Stimulated activated naive B cell treated with anti-CD40 and anti-IgM and Interleukin-4, amounts not matched to agents 10 μg/mL and 1 μg/mL and 100 μg/mL, for 72 hours (primary cell): ENCODE measurements at regions not wholly inside any gene's neighbourhood (a gene's known extent, or its start where the extent isn't known, plus 50 kb on each side); places are given as distances from the start of the nearest gene placed in this dataset.
"Not testable (repeated sequence)": the region's sequence is repeated elsewhere in the genome, so short reads cannot be mapped to it uniquely, and the experiment has no call there.

Experiments used
- ATAC-seq, 2 donors: fragments of 150-1000 bp; cut with Tn5 transposase; replicated peaks; 2 replicates each; pipeline ENCODE4 v1.10.0; 2021; ENCODE audit warnings: moderate library complexity in 1 of 2
- DNase-seq: peaks from one replicate; pipeline ENCODE4 v3.0.0; 2021
- H3K27ac Mint-ChIP-seq: one replicate; pipeline ENCODE4 v1.8.0; 2022; ENCODE audit warnings: mild to moderate bottlenecking, mixed read lengths
- H3K27me3 Mint-ChIP-seq, 2 donors: one replicate each; pipeline ENCODE4 v1.8.0; 2022; ENCODE audit warnings: mixed read lengths in 2 of 2
- H3K36me3 Mint-ChIP-seq, 2 donors: one replicate each; pipeline ENCODE4 v1.8.0; 2022; ENCODE audit warnings: mixed read lengths in 2 of 2, mild to moderate bottlenecking in 1 of 2
- H3K4me1 Mint-ChIP-seq, 2 donors: one replicate each; pipeline ENCODE4 v1.8.0; 2022; ENCODE audit warnings: mixed read lengths in 2 of 2, mild to moderate bottlenecking in 1 of 2
- H3K4me3 Mint-ChIP-seq, 2 donors: one replicate each; pipeline ENCODE4 v1.8.0; 2022; ENCODE audit warnings: mild to moderate bottlenecking in 2 of 2, mixed read lengths in 2 of 2, moderate library complexity in 1 of 2
- H3K9me3 Mint-ChIP-seq, 2 donors: one replicate each; pipeline ENCODE4 v1.8.0; 2022; ENCODE audit warnings: mixed read lengths in 2 of 2, mild to moderate bottlenecking in 1 of 2

DNA sequence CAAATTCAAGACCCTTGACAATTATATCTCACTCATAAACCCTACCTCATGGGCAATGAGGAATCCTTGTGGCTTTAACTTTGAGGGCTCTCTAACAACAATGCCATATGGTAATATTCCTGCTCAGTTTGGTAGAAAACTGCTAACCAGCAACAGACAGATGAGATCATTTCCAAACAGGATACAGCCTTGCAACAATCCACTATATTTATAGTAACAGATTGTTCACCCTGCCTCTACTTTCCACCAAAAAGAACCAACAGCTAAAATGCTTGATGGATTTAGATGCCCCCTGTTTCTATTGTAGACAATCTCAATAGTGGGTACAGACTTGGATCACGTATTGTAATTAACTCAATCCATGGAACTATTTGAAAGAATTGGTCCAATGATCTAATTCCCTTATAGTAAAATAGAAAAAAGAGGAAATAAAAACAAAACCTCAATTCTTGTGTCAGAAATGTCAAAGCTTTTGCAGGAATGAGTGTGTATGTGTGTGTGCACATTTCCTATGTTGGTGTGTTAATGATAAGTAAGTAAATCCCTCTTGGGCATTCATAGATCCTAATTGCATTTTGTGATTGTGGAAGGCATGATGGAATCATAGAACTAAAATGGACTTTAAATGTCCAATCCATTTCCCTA is 100.0 kb upstream of the EDEM3 start:
- no peaks in the 10 kb centered on the region for H3K9me3 Mint-ChIP-seq
- DNase-seq, result no peak
- no peaks in the 10 kb centered on the region for H3K27me3 Mint-ChIP-seq
- peaks cover 5 to 8% of the 10 kb centered on the region in 2 donors for H3K4me1 Mint-ChIP-seq
- ATAC-seq, result no peak
- peaks cover 0 to 13% of the 10 kb centered on the region in 2 donors for H3K36me3 Mint-ChIP-seq
- no peak overlapping the region for H3K4me3 Mint-ChIP-seq
- H3K27ac Mint-ChIP-seq, result no peak overlapping the region

DNA sequence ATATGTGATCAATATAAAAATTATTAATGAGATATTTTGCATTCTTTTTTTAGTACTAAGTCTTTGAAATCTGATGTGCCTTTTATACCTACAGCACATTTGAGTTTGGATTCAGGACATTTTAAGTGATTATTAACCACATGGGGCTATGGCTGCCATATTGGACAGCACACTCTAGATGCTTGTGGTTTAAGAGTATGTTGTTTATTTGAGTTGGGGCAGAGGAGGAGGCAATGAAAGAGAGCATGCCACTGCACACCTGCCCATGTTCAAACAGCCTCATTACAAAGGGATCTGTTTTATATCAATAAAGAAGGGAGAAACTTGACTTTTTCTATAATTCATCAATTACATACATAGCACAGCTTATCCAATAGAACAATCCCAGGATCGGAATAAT is 99.4 kb upstream of the EDEM3 start:
- H3K27ac Mint-ChIP-seq, result no peak overlapping the region
- H3K27me3 Mint-ChIP-seq, result no peaks in the 10 kb centered on the region
- no peak for DNase-seq

DNA sequence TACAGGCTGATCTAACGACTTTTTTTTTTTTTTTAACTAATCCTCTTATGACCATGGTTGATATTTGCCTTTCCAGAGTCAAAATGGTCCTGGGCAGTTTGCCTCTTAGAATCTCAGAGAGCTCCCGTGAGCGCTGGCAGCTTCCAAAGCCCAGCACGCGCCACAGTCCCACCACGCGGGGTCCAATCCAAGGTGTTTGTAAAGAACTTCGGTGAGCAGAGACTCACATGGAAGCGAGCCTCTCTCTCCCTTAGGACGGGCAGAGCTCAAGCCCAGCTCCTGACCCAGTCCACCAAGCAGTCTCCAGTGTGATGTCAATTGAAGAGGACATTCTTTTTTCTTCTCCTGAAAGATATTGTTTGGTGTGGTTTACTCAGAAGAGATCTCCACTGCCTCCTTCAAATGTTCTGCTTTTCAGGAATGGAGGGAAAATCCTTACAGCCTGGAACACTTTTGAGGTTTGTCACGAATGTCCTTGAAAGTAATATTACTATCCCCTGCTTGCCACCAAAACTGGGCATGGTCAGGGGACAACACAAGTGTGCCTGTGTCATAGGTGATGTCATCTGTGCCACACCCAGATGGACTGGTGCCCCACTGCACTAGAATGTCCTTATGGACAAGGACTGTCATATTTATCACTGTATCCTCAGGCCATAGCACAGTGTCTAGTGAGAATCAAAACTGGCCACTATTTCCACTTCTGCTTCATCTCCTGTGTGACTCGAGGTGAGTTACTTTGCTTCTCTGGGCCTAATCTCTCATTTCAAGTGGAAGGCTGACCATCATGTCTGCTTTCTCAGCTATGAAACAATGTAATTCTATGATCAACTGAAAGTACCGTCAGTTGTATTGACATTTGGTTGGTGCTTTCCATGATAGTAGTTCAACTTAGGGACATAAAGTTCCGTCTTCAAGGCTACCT is 97.4 kb upstream of the EDEM3 start:
- Mint-ChIP-seq H3K27ac (no peak overlapping the region), H3K36me3 (peaks cover 0 to 13% of the 10 kb centered on the region in 2 donors), H3K27me3 (no peaks in the 10 kb centered on the region), H3K9me3 (no peaks in the 10 kb centered on the region), H3K4me3 (no peak overlapping the region), H3K4me1 (peaks cover 0 to 6% of the 10 kb centered on the region in 2 donors)
- no peak for ATAC-seq
- DNase-seq, result no peak

More for the DNA sequence above, 99.4 kb upstream of the EDEM3 start:
- ATAC-seq, result no peak
- H3K4me1 Mint-ChIP-seq, result peaks cover 0 to 6% of the 10 kb centered on the region in 2 donors
- peaks cover 0 to 13% of the 10 kb centered on the region in 2 donors for H3K36me3 Mint-ChIP-seq
- no peaks in the 10 kb centered on the region for H3K9me3 Mint-ChIP-seq
- no peak overlapping the region for H3K4me3 Mint-ChIP-seq

DNA sequence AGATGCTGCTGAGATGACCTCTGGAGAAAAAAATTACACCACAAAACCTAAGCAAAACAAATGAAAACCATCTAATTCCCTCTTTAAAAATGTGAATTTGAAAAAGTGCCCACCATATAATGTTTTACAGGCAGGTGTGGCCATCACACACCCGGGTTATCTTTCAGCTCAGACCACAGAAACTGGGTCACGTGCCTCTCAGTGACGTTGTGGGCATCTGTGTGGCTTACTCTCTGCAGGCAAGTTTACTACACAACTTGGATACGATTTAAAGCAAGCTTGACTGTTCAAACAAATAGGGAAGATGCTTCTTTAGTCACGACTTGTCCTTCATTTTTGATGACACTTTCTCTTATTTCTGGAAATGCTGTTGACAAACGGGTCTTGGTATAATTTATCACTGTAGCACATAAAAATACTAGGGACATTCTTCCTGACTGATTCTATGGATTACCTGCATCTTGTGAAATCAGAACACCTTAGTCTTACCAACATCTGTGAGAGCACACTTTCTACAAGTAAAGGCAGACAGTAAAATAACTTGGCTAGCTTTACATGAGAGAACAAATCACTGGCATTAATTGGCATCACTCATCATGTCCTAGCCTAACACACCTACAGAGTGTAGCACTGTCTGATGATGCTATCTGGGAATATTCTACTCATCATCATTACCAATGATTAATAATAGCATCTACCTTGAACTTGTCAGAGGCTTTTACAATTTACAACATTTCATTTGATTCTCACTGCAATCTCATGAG is 89.3 kb upstream of the EDEM3 start:
- Mint-ChIP-seq H3K27ac (no peak overlapping the region), H3K4me1 (no peaks in the 10 kb centered on the region), H3K4me3 (no peak overlapping the region), H3K36me3 (no peaks in the 10 kb centered on the region), H3K27me3 (no peaks in the 10 kb centered on the region), H3K9me3 (no peaks in the 10 kb centered on the region)
- DNase-seq (no peak), ATAC-seq (peak; percentile 60 to 87)

DNA sequence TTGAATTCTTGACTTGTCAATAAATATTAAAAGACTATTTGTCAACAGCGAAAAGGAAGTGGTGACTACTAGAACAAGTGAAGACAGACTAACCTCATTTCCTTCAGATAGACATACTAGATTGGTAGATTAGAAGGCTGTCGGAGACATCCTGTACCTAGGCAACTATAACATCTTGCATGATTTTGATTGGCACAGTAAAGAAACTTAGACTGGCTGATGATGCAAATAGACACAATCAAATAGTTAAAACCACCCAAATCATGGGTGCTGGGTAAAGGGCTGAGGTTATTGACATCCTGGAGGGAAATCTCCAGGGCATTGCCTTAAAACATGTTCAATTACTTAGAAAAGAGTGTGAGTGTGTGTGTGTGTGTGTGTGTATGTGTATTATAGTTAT is 85.9 kb upstream of the EDEM3 start:
- Mint-ChIP-seq H3K27ac (no peak overlapping the region), H3K4me1 (peaks cover 0 to 12% of the 10 kb centered on the region in 2 donors), H3K9me3 (no peaks in the 10 kb centered on the region), H3K27me3 (no peaks in the 10 kb centered on the region), H3K4me3 (no peak overlapping the region), H3K36me3 (peaks cover 3% of the 10 kb centered on the region in 2 donors)
- DNase-seq (no peak), ATAC-seq (no peak)

DNA sequence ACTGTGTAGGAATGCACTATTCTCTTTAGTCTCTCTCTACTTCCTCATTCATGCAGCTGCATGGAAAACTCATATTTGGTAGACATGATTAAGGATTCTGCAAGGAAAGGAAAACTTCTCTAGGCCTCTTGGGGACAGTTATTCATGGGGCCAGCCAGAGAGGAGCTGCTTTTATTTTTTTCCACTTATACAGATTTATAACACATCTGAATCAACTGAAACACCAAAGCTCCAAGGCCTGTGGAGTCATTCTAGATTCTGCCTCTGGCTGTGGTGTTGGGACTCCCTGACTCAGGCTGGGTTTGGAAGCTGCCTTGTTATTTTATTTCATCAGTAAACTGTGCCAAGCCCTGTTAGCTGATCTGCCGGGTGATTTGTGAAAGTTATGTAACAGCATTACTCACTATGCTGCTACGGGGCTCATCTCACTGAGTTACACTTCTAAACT is 83.9 kb upstream of the EDEM3 start:
- DNase-seq (no peak), ATAC-seq (no peak)
- Mint-ChIP-seq H3K36me3 (peaks cover 3 to 13% of the 10 kb centered on the region in 2 donors), H3K4me1 (peaks cover 0 to 14% of the 10 kb centered on the region in 2 donors), H3K27ac (no peak overlapping the region), H3K27me3 (no peaks in the 10 kb centered on the region), H3K9me3 (peaks cover 0 to 1% of the 10 kb centered on the region in 2 donors), H3K4me3 (no peak overlapping the region)

DNA sequence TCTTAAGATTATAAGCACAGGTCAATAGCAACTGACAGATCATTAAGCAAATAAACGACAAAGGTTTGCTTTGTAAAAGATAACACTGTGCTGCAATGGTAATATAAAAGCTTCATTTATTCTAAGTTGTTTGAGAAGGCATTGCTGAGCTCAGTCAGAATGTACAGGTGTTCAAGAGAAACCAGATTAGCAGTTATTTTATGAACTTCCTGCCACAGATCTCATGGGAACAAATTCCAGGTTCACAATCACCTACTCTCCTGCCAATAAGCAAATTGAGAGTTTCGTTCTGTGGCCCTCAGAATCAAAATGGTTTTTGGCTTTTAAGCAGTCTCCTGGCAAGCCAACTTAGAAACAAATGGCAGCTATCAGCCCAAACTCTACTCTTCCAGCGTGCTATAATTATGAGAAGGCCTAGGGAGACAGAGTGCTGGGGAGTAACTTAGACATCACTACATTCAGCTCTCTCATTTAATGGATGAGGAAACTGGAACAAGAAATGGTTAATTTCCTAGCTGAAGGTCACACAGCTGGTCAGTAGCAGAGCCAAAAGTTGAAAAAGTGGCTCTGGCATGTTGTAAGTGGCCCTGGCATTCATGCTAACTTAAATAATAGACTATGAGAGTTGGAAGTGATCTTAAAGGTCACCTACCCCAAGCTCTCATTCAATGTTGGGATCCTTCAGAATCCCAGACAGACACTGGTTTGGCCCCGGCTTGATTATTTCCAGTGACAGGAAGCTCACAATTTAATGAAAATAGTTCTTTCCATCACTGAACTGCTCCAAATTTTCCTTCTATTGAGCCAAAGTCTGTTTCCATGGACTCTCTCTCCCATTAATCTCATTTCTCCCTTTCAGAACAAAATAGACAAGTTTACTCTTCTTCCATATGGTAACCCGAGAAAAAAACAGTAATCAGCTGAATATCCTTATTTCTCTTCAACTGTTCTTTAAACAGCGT is 82.6 kb upstream of the EDEM3 start:
- peaks cover 0 to 1% of the 10 kb centered on the region in 2 donors for H3K9me3 Mint-ChIP-seq
- DNase-seq (no peak), ATAC-seq (no peak)
- H3K4me1 Mint-ChIP-seq, result peaks cover 0 to 14% of the 10 kb centered on the region in 2 donors
- no peak overlapping the region for H3K4me3 Mint-ChIP-seq
- H3K27ac Mint-ChIP-seq, result no peak overlapping the region
- peaks cover 3 to 14% of the 10 kb centered on the region in 2 donors for H3K36me3 Mint-ChIP-seq
- no peaks in the 10 kb centered on the region for H3K27me3 Mint-ChIP-seq

DNA sequence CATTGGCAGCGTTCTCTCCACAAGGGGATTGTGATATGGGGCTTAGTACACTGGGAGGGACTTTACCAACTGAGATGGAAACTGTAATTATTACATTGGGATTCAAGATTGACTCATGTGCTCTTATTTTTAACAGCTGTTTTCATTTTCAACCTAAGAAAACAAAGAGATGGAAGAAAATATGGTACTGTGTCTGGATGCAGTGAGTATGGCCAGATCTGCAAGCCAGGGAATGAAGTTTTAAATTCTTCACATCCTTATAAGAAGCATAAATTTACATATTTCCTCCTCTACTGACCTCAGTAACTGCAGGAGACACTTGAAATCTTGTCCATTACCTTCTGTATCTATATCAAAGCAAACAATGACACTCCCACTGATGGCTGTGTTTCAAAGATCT is 81.5 kb upstream of the EDEM3 start:
- no peaks in the 10 kb centered on the region for H3K27me3 Mint-ChIP-seq
- H3K4me1 Mint-ChIP-seq, result peaks cover 0 to 14% of the 10 kb centered on the region in 2 donors
- H3K27ac Mint-ChIP-seq, result no peak overlapping the region
- ATAC-seq (no peak), DNase-seq (no peak)
- H3K9me3 Mint-ChIP-seq, result peaks cover 0 to 1% of the 10 kb centered on the region in 2 donors
- H3K36me3 Mint-ChIP-seq, result peaks cover 7 to 21% of the 10 kb centered on the region in 2 donors
- no peak overlapping the region for H3K4me3 Mint-ChIP-seq

DNA sequence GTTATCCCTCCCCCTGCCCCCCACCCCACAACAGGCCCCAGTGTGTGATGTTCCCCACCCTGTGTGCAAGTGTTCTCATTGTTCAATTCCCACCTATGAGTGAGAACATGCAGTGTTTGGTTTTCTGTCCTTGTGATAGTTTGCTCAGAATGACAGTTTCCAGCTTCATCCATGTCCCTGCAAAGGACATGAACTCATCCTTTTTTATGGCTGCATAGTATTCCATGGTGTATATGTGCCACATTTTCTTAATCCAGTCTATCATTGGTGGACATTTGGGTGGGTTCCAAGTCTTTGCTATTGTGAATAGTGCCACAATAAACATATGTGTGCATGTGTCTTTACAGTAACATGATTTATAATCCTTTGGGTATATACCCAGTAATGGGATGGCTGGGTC is 79.3 kb upstream of the EDEM3 start:
- ATAC-seq, H3K27me3 Mint-ChIP-seq, DNase-seq, H3K9me3 Mint-ChIP-seq, H3K4me3 Mint-ChIP-seq, H3K27ac Mint-ChIP-seq: not testable (repeated sequence)
- peaks cover 7 to 29% of the 10 kb centered on the region in 2 donors for H3K36me3 Mint-ChIP-seq
- H3K4me1 Mint-ChIP-seq, result peaks cover 0 to 14% of the 10 kb centered on the region in 2 donors

DNA sequence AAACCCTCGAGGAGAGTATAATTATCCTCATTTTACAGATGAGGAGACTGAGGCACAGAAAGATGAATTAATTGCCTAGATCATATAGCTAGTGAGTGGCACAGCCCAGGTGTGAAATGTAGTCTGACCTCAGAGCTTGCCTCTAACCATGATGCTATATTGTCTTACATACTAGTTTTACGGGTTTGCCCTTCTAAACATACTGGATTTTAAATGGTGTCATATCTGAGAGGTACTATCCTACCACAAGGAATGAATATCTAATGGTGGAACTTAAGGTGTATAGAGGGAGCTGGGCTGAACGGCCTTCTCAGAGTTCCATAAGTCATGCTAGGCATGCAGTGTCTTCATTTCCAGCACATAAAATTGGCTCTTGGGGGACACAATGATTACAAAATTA is 77.9 kb upstream of the EDEM3 start:
- Mint-ChIP-seq H3K4me3 (no peak overlapping the region), H3K36me3 (peaks cover 4 to 35% of the 10 kb centered on the region in 2 donors), H3K9me3 (peaks cover 0 to 1% of the 10 kb centered on the region in 2 donors), H3K4me1 (peaks cover 0 to 7% of the 10 kb centered on the region in 2 donors), H3K27ac (no peak overlapping the region), H3K27me3 (no peaks in the 10 kb centered on the region)
- DNase-seq, result no peak
- no peak for ATAC-seq

DNA sequence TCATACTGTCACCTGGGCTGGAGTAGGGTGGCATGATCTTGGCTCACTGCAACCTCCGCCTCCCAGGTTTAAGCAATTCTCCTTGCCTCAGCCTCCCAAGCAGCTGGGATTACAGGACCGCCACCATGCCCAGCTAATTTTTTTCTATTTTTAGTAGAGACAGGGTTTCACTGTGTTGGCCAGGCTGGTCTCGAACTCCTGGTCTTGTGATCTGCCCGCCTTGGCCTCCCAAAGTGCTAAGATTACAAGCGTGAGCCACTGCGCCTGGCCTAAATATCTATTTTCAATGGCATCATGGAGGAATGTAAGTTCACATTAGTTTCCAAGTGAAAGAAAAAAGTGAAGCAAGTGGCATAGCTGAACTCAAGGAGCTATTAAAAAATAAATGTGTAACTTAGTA is 74.8 kb upstream of the EDEM3 start:
- Mint-ChIP-seq H3K36me3 (peaks cover 4 to 31% of the 10 kb centered on the region in 2 donors), H3K4me1 (peaks cover 24 to 27% of the 10 kb centered on the region in 2 donors)
- H3K4me3 Mint-ChIP-seq, H3K27ac Mint-ChIP-seq, ATAC-seq, DNase-seq, H3K27me3 Mint-ChIP-seq, H3K9me3 Mint-ChIP-seq: not testable (repeated sequence)

DNA sequence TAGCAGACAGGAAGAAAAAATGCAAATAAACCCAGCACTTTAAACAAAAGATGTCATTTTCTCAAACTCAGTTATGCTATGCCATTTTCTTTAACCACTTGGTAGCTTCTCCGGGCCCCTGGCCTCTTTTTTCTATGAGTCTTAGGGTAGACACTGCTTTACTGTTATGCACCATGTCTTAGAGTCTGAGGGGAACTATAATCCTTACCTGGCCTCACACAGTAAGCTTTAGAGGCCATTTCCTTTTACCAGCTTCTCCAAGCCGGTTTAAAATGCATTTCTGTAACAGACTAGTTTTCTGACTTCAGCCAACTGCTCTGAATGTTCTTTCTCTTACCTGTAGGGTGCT is 73.7 kb upstream of the EDEM3 start:
- peaks cover 0 to 1% of the 10 kb centered on the region in 2 donors for H3K9me3 Mint-ChIP-seq
- DNase-seq, result no peak
- no peaks in the 10 kb centered on the region for H3K27me3 Mint-ChIP-seq
- no peak for ATAC-seq
- peaks cover 4 to 35% of the 10 kb centered on the region in 2 donors for H3K36me3 Mint-ChIP-seq
- no peak overlapping the region for H3K27ac Mint-ChIP-seq
- peaks cover 29 to 37% of the 10 kb centered on the region in 2 donors for H3K4me1 Mint-ChIP-seq
- H3K4me3 Mint-ChIP-seq, result no peak overlapping the region

DNA sequence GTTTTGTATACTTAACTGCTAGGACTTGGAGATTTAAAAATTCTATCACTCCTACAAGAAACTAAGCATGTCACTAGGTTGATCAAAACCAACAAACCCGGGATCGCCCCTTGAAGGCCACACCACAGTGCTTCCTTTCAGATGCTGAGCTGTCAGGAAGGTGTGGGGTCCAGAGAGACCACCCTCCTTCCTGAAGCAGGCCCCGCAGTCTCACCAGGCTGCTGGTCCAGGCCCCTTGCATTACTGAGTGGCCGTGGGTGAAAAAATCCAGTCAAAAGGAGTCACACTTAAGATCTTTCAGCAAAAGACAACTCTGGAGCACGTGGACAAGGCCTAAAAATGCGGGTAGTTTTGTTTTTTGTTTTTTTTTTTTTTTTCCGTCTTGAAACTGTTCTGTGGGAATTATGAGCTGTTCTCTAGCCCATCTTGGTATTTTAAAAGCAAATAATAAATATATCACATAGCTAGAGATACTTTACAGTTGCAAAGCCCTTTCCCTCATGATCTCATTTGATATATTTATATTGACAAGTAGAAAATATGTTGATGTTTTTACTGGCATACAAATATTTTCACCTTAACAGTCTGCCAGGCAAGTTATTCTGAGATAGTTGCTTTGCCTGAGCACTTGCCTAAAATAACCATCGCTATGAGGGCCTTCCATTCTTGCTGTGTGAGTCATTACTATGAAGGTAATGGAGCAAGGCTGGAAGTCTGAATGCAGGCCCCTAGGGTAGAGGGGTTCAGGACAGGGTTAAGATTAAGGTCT is 73.1 kb upstream of the EDEM3 start:
- H3K36me3 Mint-ChIP-seq, result peaks cover 8 to 39% of the 10 kb centered on the region in 2 donors
- H3K27me3 Mint-ChIP-seq, result no peaks in the 10 kb centered on the region
- DNase-seq, result no peak

More for the DNA sequence above, 73.1 kb upstream of the EDEM3 start:
- no peak overlapping the region for H3K27ac Mint-ChIP-seq
- H3K4me3 Mint-ChIP-seq, result no peak overlapping the region
- peaks cover 0 to 1% of the 10 kb centered on the region in 2 donors for H3K9me3 Mint-ChIP-seq
- no peak for ATAC-seq
- H3K4me1 Mint-ChIP-seq, result peaks cover 29 to 41% of the 10 kb centered on the region in 2 donors
